Breast epithelium (tissue), 4 donors: ENCODE measurements at regions not wholly inside any gene's neighbourhood (a gene's known extent, or its start where the extent isn't known, plus 50 kb on each side); places are given as distances from the start of the nearest gene placed in this dataset.

Source experiments
- DNase-seq, 2 donors: peaks; one replicate each; pipeline ENCODE4 v3.0.0-alpha.2; 2019; ENCODE audit warnings: low spot score in 2 of 2
- H3K27ac ChIP-seq, 2 donors: fragments of 200-600 bp; sonication (generic) in 1 of 2; one replicate each; pipeline ENCODE4 v1.5.1; 2016 to 2019; ENCODE audit warnings: mild to moderate bottlenecking in 1 of 2
- H3K27me3 ChIP-seq, 2 donors: fragments of 200-600 bp; sonication (generic) in 1 of 2; one replicate each; pipeline versions ENCODE4 v1.5.1 to v1.6.0; 2017 to 2019; ENCODE audit warnings: control low read depth in 1 of 2, mild to moderate bottlenecking in 1 of 2
- H3K36me3 ChIP-seq: fragments of 200-600 bp; one replicate; pipeline ENCODE4 v1.5.1; 2019
- H3K4me1 ChIP-seq, 2 donors: fragments of 200-600 bp; sonication (generic); one replicate each; pipeline ENCODE4 v1.5.1; 2016 to 2019; ENCODE audit warnings: control low read depth in 1 of 2
- H3K4me3 ChIP-seq, 3 donors: fragments of 200-600 bp; sonication (generic); 1 replicate in 2 of 3; 2 replicates in 1 of 3; pipeline ENCODE4 v1.5.1; 2016 to 2019; ENCODE audit warnings: mild to moderate bottlenecking in 3 of 3, moderate library complexity in 2 of 3
- H3K9me3 ChIP-seq, 2 donors: fragments of 200-600 bp; sonication (generic) in 1 of 2; one replicate each; pipeline ENCODE4 v1.5.1; 2016 to 2019; ENCODE audit warnings: control low read depth in 1 of 2
- POLR2A ChIP-seq: fragments of 450-650 bp; IDR thresholded peaks from one replicate; pipeline ENCODE4 v1.6.1; 2016; ENCODE audit warnings: antibody characterized with exemption, mild to moderate bottlenecking, moderate library complexity
- POLR2AphosphoS5 ChIP-seq, 3 donors: sonication (generic); formaldehyde crosslinking; IDR thresholded peaks; one replicate each; pipeline ENCODE4 v1.6.1; 2017; ENCODE audit warnings: antibody characterized with exemption in 3 of 3
- intact Hi-C: fragments of 100-400 bp; cut with DNase I; formaldehyde crosslinking; loops from one replicate; pipeline ENCODE4 v1.15.1; 2023; ENCODE audit warnings: low total_unique reads
- TF ChIP-seq, protein P1 (sequence below), 3 donors: fragments of 450-650 bp; IDR thresholded peaks; one replicate each; pipeline ENCODE4 v1.5.1; 2016 to 2017; ENCODE audit warnings: antibody characterized with exemption in 3 of 3, mild to moderate bottlenecking in 3 of 3, moderate library complexity in 3 of 3

DNA sequence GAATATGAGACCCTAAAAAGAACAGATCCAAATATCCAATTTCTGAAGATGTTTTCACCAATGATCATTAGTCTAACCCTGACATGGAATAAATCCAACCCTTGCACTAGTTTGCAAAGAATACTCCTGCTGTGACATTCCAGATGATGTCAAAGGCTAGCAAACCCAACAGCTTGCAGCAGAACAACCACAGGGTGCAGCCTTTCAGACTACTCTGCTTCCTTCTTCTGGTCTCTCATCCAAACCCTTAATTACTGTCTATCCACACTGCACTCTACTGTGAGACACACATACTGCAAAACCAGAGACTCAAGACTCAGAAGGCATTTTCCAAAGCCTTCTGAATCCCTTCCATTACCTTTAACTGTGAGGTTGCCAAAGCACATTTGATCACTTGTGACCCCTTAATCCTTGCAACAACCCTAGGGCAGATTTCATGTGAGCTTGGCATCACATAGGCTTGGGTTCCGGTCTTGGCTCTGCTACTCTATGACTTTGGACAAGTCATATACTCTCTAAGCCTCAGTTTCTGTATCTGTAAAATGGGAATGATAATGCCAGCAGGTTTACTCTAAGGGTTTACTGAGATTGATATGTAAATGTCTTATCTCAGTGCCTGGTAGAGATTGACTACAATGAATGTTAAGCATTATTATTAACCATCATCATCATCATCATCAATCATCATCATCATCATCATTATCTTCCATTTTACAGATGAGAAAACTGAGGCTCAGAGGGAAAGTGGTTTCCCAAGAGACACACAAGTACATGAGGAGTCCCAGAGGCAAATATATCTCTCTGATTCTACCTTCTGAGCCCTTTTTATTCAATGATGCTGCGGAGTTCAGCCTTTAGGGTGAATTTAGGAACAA, 94.5 kb downstream of the SYF2 start:
- intact Hi-C loops: no loop called here
- Histone ChIP-seq H3K27ac (peak overlapping the region in 1 of 2 donors; percentile 3), H3K9me3 (no peaks in the 10 kb centered on the region), H3K36me3 (no peaks in the 10 kb centered on the region), H3K27me3 (no peaks in the 10 kb centered on the region), H3K4me1 (peaks cover 0 to 13% of the 10 kb centered on the region in 2 donors), H3K4me3 (no peak overlapping the region)
- no peak for DNase-seq
- TF ChIP-seq POLR2A (no peak), POLR2AphosphoS5 (IDR thresholded peaks at IDR 0.05) (no peak)
- TF ChIP-seq, protein P1, sequence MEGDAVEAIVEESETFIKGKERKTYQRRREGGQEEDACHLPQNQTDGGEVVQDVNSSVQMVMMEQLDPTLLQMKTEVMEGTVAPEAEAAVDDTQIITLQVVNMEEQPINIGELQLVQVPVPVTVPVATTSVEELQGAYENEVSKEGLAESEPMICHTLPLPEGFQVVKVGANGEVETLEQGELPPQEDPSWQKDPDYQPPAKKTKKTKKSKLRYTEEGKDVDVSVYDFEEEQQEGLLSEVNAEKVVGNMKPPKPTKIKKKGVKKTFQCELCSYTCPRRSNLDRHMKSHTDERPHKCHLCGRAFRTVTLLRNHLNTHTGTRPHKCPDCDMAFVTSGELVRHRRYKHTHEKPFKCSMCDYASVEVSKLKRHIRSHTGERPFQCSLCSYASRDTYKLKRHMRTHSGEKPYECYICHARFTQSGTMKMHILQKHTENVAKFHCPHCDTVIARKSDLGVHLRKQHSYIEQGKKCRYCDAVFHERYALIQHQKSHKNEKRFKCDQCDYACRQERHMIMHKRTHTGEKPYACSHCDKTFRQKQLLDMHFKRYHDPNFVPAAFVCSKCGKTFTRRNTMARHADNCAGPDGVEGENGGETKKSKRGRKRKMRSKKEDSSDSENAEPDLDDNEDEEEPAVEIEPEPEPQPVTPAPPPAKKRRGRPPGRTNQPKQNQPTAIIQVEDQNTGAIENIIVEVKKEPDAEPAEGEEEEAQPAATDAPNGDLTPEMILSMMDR (IDR thresholded peaks at IDR 0.05): no peak

DNA sequence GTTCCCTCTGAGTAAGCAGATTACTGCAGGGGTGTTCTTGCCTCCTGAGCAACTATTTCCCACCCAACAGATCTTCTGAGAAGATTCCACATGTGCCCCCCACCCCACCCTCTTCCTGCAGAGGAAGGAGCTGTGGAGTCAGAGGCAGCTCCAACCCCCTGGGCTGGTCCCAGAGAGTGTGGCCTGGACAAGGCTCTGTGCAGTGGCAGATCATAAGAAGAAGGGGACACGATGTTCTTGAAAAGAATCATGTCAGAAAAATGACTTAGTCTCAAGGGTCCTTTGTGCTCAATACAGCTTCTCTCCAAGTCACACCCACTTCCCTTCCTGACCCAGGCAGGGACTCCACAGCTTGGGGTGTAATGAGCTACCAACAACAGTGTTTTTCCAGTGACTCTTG, 95.2 kb downstream of the SYF2 start:
- intact Hi-C loops: no loop called here
- Histone ChIP-seq H3K4me1 (peaks cover 0 to 6% of the 10 kb centered on the region in 2 donors), H3K4me3 (no peak overlapping the region), H3K36me3 (no peaks in the 10 kb centered on the region), H3K27ac (no peak overlapping the region), H3K9me3 (no peaks in the 10 kb centered on the region), H3K27me3 (no peaks in the 10 kb centered on the region)
- no peak for DNase-seq
- TF ChIP-seq POLR2A (no peak), POLR2AphosphoS5 (IDR thresholded peaks at IDR 0.05) (no peak)
- TF ChIP-seq, protein P1 (IDR thresholded peaks at IDR 0.05): no peak

DNA sequence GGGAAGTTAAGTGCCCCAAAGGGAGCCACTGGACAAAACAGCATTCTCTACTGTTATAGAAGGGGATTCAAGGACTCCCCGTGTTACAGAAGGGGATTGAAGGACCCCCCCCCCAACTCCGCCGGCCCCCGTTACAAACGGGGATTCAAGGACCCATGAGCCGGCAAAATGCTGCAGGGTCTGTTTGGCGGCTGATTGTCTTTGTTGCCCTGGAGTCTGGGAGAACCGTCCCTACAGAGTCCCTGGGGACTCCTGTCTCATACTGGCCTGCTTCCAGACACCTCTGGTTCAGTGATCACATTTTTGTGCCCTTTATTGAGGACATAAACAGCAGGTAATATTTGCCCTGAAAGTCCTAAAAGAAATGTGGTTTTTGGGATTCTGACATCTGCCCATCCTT, 96.4 kb downstream of the SYF2 start:
- no peaks in the 10 kb centered on the region for H3K27me3 ChIP-seq
- TF ChIP-seq POLR2AphosphoS5 (IDR thresholded peaks at IDR 0.05) (no peak), POLR2A (no peak)
- TF ChIP-seq, protein P1 (IDR thresholded peaks at IDR 0.05): no peak
- H3K9me3 ChIP-seq: no peaks in the 10 kb centered on the region
- H3K4me1 ChIP-seq: no peaks in the 10 kb centered on the region
- H3K27ac ChIP-seq: no peak overlapping the region
- intact Hi-C loops: no loop called here
- no peak for DNase-seq
- H3K36me3 ChIP-seq: no peaks in the 10 kb centered on the region
- no peak overlapping the region for H3K4me3 ChIP-seq

DNA sequence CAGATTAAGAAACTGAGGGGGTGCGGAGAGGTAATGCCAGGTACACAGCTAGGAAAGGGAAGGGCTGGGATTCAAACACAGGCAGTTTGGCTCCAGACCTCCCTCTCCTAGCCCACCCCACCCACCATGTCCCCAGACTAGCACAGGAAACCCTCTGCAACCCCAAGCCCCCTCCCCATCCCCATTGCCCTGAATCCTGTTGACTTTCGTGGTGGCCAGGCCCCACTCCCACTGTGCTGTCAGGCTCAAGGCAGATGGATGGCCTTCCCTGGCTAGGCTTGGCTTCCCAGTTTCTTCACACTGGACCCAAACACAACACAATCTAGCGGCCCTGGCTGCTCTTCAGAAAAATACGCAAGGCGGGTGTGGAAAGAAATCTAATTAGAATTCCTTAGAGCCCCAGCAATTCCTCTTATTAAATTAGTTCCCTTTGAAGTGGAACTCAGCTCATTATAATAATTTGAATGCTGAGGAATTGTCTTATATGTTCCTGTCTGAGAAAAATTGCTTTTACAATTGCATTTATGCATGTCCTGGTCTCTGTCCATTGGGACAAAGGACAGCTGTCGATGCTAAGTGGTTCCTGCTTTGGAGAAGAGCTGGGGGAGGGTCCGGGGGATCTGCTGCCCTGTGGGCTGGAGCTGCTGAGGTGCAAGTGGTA, 97.4 kb downstream of the SYF2 start:
- H3K4me1 ChIP-seq: no peaks in the 10 kb centered on the region
- H3K27ac ChIP-seq: no peak overlapping the region
- TF ChIP-seq POLR2A (no peak), POLR2AphosphoS5 (IDR thresholded peaks at IDR 0.05) (no peak)
- TF ChIP-seq, protein P1 (IDR thresholded peaks at IDR 0.05): no peak
- no peak for DNase-seq
- H3K36me3 ChIP-seq: no peaks in the 10 kb centered on the region
- H3K4me3 ChIP-seq: no peak overlapping the region
- intact Hi-C loops: no loop called here
- no peaks in the 10 kb centered on the region for H3K27me3 ChIP-seq
- H3K9me3 ChIP-seq: no peaks in the 10 kb centered on the region

DNA sequence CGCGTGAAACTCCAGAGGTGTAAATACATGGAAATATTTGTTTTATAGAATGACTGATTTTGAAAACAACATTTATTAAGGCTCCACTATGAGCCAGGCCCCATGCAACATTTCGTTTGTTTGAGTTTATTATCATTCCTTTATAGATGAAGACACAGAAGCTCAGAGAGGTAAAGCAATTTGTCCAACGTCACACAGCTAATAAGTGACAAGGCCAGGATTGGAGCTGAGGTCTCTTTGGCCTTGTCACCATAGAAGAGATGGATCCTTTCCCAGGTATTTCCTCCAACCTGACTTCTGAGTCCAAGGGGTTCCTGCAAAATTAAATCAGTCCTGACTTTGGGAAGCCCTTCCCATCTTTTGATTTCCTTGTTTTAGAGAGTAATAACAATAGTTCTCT, 98.0 kb downstream of the SYF2 start:
- H3K9me3 ChIP-seq: no peaks in the 10 kb centered on the region
- TF ChIP-seq POLR2AphosphoS5 (IDR thresholded peaks at IDR 0.05) (no peak), POLR2A (no peak)
- TF ChIP-seq, protein P1 (IDR thresholded peaks at IDR 0.05): no peak
- intact Hi-C loops: no loop called here

More for the DNA sequence above, 98.0 kb downstream of the SYF2 start:
- DNase-seq: no peak
- Histone ChIP-seq H3K4me3 (no peak overlapping the region), H3K27ac (no peak overlapping the region), H3K36me3 (no peaks in the 10 kb centered on the region), H3K27me3 (no peaks in the 10 kb centered on the region), H3K4me1 (no peaks in the 10 kb centered on the region)
